ENCODE measurements at regions not wholly inside any gene's neighbourhood (a gene's known extent, or its start where the extent isn't known, plus 50 kb on each side); places are given as distances from the start of the nearest gene placed in this dataset.

GRCh38 chr9:117494401-117495090 is 79.7 kb upstream of the ASTN2 start:
- Histone ChIP-seq H3K4me1 (ENCODE audit: control insufficient read depth in 2 of 2, insufficient read depth in 2 of 2, low read length in 1 of 2) (no peaks in the 10 kb centered on the region), H3K27ac (ENCODE audit: low read depth in 2 of 2, low read length in 1 of 2) (no peak overlapping the region), H3K9me3 (ENCODE audit: control insufficient read depth in 2 of 2, insufficient read depth in 1 of 2, low read depth in 1 of 2, low read length in 1 of 2) (peaks cover 0 to 2% of the 10 kb centered on the region in 2 donors), H3K4me3 (ENCODE audit: low read depth in 1 of 2, low read length in 2 of 2) (no peak overlapping the region), H3K36me3 (ENCODE audit: control insufficient read depth in 2 of 2, insufficient read depth in 2 of 2, low read length in 1 of 2) (no peaks in the 10 kb centered on the region), H3K27me3 (ENCODE audit: control insufficient read depth in 1 of 2, insufficient read depth in 2 of 2, low read length in 2 of 2) (no peaks in the 10 kb centered on the region)
- WGBS, 2 donors, result 18 to 26% methylated on average over 3 of the region's 3 CpGs

GRCh38 chr9:117492476-117492875 is 77.6 kb upstream of the ASTN2 start:
- no peaks in the 10 kb centered on the region for H3K36me3 ChIP-seq (ENCODE audit: control insufficient read depth in 2 of 2, insufficient read depth in 2 of 2, low read length in 1 of 2)
- no peak overlapping the region for H3K4me3 ChIP-seq (ENCODE audit: low read depth in 1 of 2, low read length in 2 of 2)
- H3K27me3 ChIP-seq (ENCODE audit: control insufficient read depth in 1 of 2, insufficient read depth in 2 of 2, low read length in 2 of 2), result no peaks in the 10 kb centered on the region
- peaks cover 0 to 2% of the 10 kb centered on the region in 2 donors for H3K9me3 ChIP-seq (ENCODE audit: control insufficient read depth in 2 of 2, insufficient read depth in 1 of 2, low read depth in 1 of 2, low read length in 1 of 2)
- WGBS, 2 donors, result 74 to 80% methylated on average over 3 of the region's 3 CpGs
- no peaks in the 10 kb centered on the region for H3K4me1 ChIP-seq (ENCODE audit: control insufficient read depth in 2 of 2, insufficient read depth in 2 of 2, low read length in 1 of 2)
- H3K27ac ChIP-seq (ENCODE audit: low read depth in 2 of 2, low read length in 1 of 2), result no peak overlapping the region

- 57 to 70% methylated on average over 4 of the region's 4 CpGs for whole genome bisulfite sequencing, 2 donors
Observed at GRCh38 chr9:117491491-117491890, 76.6 kb upstream of the ASTN2 start.

GRCh38 chr9:117490199-117490598 is 75.3 kb upstream of the ASTN2 start:
- Histone ChIP-seq H3K4me1 (ENCODE audit: control insufficient read depth in 2 of 2, insufficient read depth in 2 of 2, low read length in 1 of 2) (no peaks in the 10 kb centered on the region), H3K4me3 (ENCODE audit: low read depth in 1 of 2, low read length in 2 of 2) (no peak overlapping the region), H3K9me3 (ENCODE audit: control insufficient read depth in 2 of 2, insufficient read depth in 1 of 2, low read depth in 1 of 2, low read length in 1 of 2) (peaks cover 0 to 2% of the 10 kb centered on the region in 2 donors), H3K27ac (ENCODE audit: low read depth in 2 of 2, low read length in 1 of 2) (no peak overlapping the region), H3K27me3 (ENCODE audit: control insufficient read depth in 1 of 2, insufficient read depth in 2 of 2, low read length in 2 of 2) (no peaks in the 10 kb centered on the region), H3K36me3 (ENCODE audit: control insufficient read depth in 2 of 2, insufficient read depth in 2 of 2, low read length in 1 of 2) (no peaks in the 10 kb centered on the region)

More at GRCh38 chr9:117491491-117491890, 76.6 kb upstream of the ASTN2 start:
- Histone ChIP-seq H3K4me1 (ENCODE audit: control insufficient read depth in 2 of 2, insufficient read depth in 2 of 2, low read length in 1 of 2) (no peaks in the 10 kb centered on the region), H3K27me3 (ENCODE audit: control insufficient read depth in 1 of 2, insufficient read depth in 2 of 2, low read length in 2 of 2) (no peaks in the 10 kb centered on the region), H3K9me3 (ENCODE audit: control insufficient read depth in 2 of 2, insufficient read depth in 1 of 2, low read depth in 1 of 2, low read length in 1 of 2) (peaks cover 0 to 2% of the 10 kb centered on the region in 2 donors), H3K27ac (ENCODE audit: low read depth in 2 of 2, low read length in 1 of 2) (no peak overlapping the region), H3K4me3 (ENCODE audit: low read depth in 1 of 2, low read length in 2 of 2) (no peak overlapping the region), H3K36me3 (ENCODE audit: control insufficient read depth in 2 of 2, insufficient read depth in 2 of 2, low read length in 1 of 2) (no peaks in the 10 kb centered on the region)

GRCh38 chr9:117488659-117489058 is 73.8 kb upstream of the ASTN2 start:
- 84 to 88% methylated on average over 3 to 4 of the region's 4 CpGs for WGBS, 2 donors
- Histone ChIP-seq H3K4me3 (ENCODE audit: low read depth in 1 of 2, low read length in 2 of 2) (no peak overlapping the region), H3K27ac (ENCODE audit: low read depth in 2 of 2, low read length in 1 of 2) (no peak overlapping the region), H3K36me3 (ENCODE audit: control insufficient read depth in 2 of 2, insufficient read depth in 2 of 2, low read length in 1 of 2) (no peaks in the 10 kb centered on the region), H3K9me3 (ENCODE audit: control insufficient read depth in 2 of 2, insufficient read depth in 1 of 2, low read depth in 1 of 2, low read length in 1 of 2) (peaks cover 0 to 2% of the 10 kb centered on the region in 2 donors), H3K27me3 (ENCODE audit: control insufficient read depth in 1 of 2, insufficient read depth in 2 of 2, low read length in 2 of 2) (peaks cover 0 to under 1% of the 10 kb centered on the region in 2 donors), H3K4me1 (ENCODE audit: control insufficient read depth in 2 of 2, insufficient read depth in 2 of 2, low read length in 1 of 2) (no peaks in the 10 kb centered on the region)

- Histone ChIP-seq H3K4me3 (ENCODE audit: low read depth in 1 of 2, low read length in 2 of 2) (no peak overlapping the region), H3K27ac (ENCODE audit: low read depth in 2 of 2, low read length in 1 of 2) (no peak overlapping the region), H3K36me3 (ENCODE audit: control insufficient read depth in 2 of 2, insufficient read depth in 2 of 2, low read length in 1 of 2) (no peaks in the 10 kb centered on the region)
Observed at GRCh38 chr9:117487555-117488175, 72.8 kb upstream of the ASTN2 start.

GRCh38 chr9:117486426-117486825 is 71.6 kb upstream of the ASTN2 start:
- 54 to 70% methylated on average over 2 of the region's 2 CpGs for WGBS, 2 donors
- Histone ChIP-seq H3K4me3 (ENCODE audit: low read depth in 1 of 2, low read length in 2 of 2) (no peak overlapping the region), H3K27ac (ENCODE audit: low read depth in 2 of 2, low read length in 1 of 2) (no peak overlapping the region)

More at GRCh38 chr9:117487555-117488175, 72.8 kb upstream of the ASTN2 start:
- 6 to 8% methylated on average over 15 of the region's 15 CpGs for WGBS, 2 donors
- Histone ChIP-seq H3K4me1 (ENCODE audit: control insufficient read depth in 2 of 2, insufficient read depth in 2 of 2, low read length in 1 of 2) (no peaks in the 10 kb centered on the region), H3K9me3 (ENCODE audit: control insufficient read depth in 2 of 2, insufficient read depth in 1 of 2, low read depth in 1 of 2, low read length in 1 of 2) (peaks cover 0 to 2% of the 10 kb centered on the region in 2 donors), H3K27me3 (ENCODE audit: control insufficient read depth in 1 of 2, insufficient read depth in 2 of 2, low read length in 2 of 2) (peaks cover 0 to 2% of the 10 kb centered on the region in 2 donors)

GRCh38 chr9:117485176-117485575 is 70.3 kb upstream of the ASTN2 start:
- Histone ChIP-seq H3K4me3 (ENCODE audit: low read depth in 1 of 2, low read length in 2 of 2) (no peak overlapping the region), H3K36me3 (ENCODE audit: control insufficient read depth in 2 of 2, insufficient read depth in 2 of 2, low read length in 1 of 2) (no peaks in the 10 kb centered on the region), H3K4me1 (ENCODE audit: control insufficient read depth in 2 of 2, insufficient read depth in 2 of 2, low read length in 1 of 2) (no peaks in the 10 kb centered on the region), H3K27ac (ENCODE audit: low read depth in 2 of 2, low read length in 1 of 2) (no peak overlapping the region), H3K27me3 (ENCODE audit: control insufficient read depth in 1 of 2, insufficient read depth in 2 of 2, low read length in 2 of 2) (peaks cover 0 to 2% of the 10 kb centered on the region in 2 donors), H3K9me3 (ENCODE audit: control insufficient read depth in 2 of 2, insufficient read depth in 1 of 2, low read depth in 1 of 2, low read length in 1 of 2) (no peaks in the 10 kb centered on the region)
- WGBS, 2 donors, result 18 to 35% methylated on average over 1 of the region's 1 CpG

More at GRCh38 chr9:117486426-117486825, 71.6 kb upstream of the ASTN2 start:
- H3K4me1 ChIP-seq (ENCODE audit: control insufficient read depth in 2 of 2, insufficient read depth in 2 of 2, low read length in 1 of 2), result no peaks in the 10 kb centered on the region
- no peaks in the 10 kb centered on the region for H3K9me3 ChIP-seq (ENCODE audit: control insufficient read depth in 2 of 2, insufficient read depth in 1 of 2, low read depth in 1 of 2, low read length in 1 of 2)
- peaks cover 0 to 2% of the 10 kb centered on the region in 2 donors for H3K27me3 ChIP-seq (ENCODE audit: control insufficient read depth in 1 of 2, insufficient read depth in 2 of 2, low read length in 2 of 2)
- no peaks in the 10 kb centered on the region for H3K36me3 ChIP-seq (ENCODE audit: control insufficient read depth in 2 of 2, insufficient read depth in 2 of 2, low read length in 1 of 2)

- H3K36me3 ChIP-seq (ENCODE audit: control insufficient read depth in 2 of 2, insufficient read depth in 2 of 2, low read length in 1 of 2), result no peaks in the 10 kb centered on the region
- no peaks in the 10 kb centered on the region for H3K4me1 ChIP-seq (ENCODE audit: control insufficient read depth in 2 of 2, insufficient read depth in 2 of 2, low read length in 1 of 2)
- no peak overlapping the region for H3K27ac ChIP-seq (ENCODE audit: low read depth in 2 of 2, low read length in 1 of 2)
- WGBS, 2 donors, result 84 to 86% methylated on average over 2 of the region's 2 CpGs
- peaks cover 2% of the 10 kb centered on the region in 2 donors for H3K27me3 ChIP-seq (ENCODE audit: control insufficient read depth in 1 of 2, insufficient read depth in 2 of 2, low read length in 2 of 2)
- no peak overlapping the region for H3K4me3 ChIP-seq (ENCODE audit: low read depth in 1 of 2, low read length in 2 of 2)
- no peaks in the 10 kb centered on the region for H3K9me3 ChIP-seq (ENCODE audit: control insufficient read depth in 2 of 2, insufficient read depth in 1 of 2, low read depth in 1 of 2, low read length in 1 of 2)
Observed at GRCh38 chr9:117480729-117481128, 65.9 kb upstream of the ASTN2 start.

- H3K27ac ChIP-seq (ENCODE audit: low read depth in 2 of 2, low read length in 1 of 2), result no peak overlapping the region
- peaks cover 2% of the 10 kb centered on the region in 2 donors for H3K27me3 ChIP-seq (ENCODE audit: control insufficient read depth in 1 of 2, insufficient read depth in 2 of 2, low read length in 2 of 2)
- no peaks in the 10 kb centered on the region for H3K4me1 ChIP-seq (ENCODE audit: control insufficient read depth in 2 of 2, insufficient read depth in 2 of 2, low read length in 1 of 2)
- no peak overlapping the region for H3K4me3 ChIP-seq (ENCODE audit: low read depth in 1 of 2, low read length in 2 of 2)
- H3K9me3 ChIP-seq (ENCODE audit: control insufficient read depth in 2 of 2, insufficient read depth in 1 of 2, low read depth in 1 of 2, low read length in 1 of 2), result no peaks in the 10 kb centered on the region
- no peaks in the 10 kb centered on the region for H3K36me3 ChIP-seq (ENCODE audit: control insufficient read depth in 2 of 2, insufficient read depth in 2 of 2, low read length in 1 of 2)
- WGBS, 2 donors, result 64 to 66% methylated on average over 2 of the region's 2 CpGs
Observed at GRCh38 chr9:117480253-117480652, 65.4 kb upstream of the ASTN2 start.
